ENCODE measurements at regions not wholly inside any gene's neighbourhood (a gene's known extent, or its start where the extent isn't known, plus 50 kb on each side); places are given as distances from the start of the nearest gene placed in this dataset.

DNA sequence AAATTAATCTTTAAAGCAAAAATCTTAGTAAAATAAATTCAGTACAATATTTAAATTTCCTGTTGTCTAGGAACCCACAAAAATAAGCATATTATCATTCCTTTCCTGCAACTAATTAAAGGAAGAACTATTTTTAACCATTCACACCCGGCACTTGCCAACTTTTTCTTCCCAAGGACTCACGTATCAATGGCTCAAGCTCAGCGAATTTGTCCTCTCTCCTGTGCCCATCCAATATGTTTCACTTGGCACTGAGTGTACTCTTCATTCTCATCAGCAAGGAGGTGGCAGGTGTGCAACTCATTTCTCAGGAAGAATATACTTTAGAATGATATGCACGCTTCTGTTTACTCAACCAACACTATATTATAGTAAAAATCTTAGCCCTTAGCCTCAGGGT is 419.4 kb downstream of the C6orf118 start:
- H4K20me1 ChIP-seq (ENCODE audit: insufficient read depth), result no peaks in the 10 kb centered on the region
- H3K27me3 ChIP-seq (ENCODE audit: insufficient read depth, low read depth, low read length), result no peaks in the 10 kb centered on the region
- H2AFZ ChIP-seq (ENCODE audit: low read depth, low read length), result no peak overlapping the region
- H3K9ac ChIP-seq (ENCODE audit: low read length), result no peak overlapping the region
- H3K4me3 ChIP-seq (ENCODE audit: low read length), result no peak overlapping the region
- TF ChIP-seq EP300 (conservative IDR thresholded peaks at IDR 0.05; ENCODE audit: poor library complexity, severe bottlenecking) (no peak), REST (IDR thresholded peaks at IDR 0.05; ENCODE audit: borderline replicate concordance) (no peak), MXI1 (conservative IDR thresholded peaks at IDR 0.05; ENCODE audit: poor library complexity, severe bottlenecking) (no peak), EZH2 (IDR thresholded peaks at IDR 0.05; ENCODE audit: borderline replicate concordance, insufficient read depth, low read length, poor library complexity, severe bottlenecking) (no peak), RAD21 (conservative IDR thresholded peaks at IDR 0.05) (no peak), CTCF (IDR thresholded peaks at IDR 0.05; ENCODE audit: poor library complexity, severe bottlenecking) (no peak), SMC3 (conservative IDR thresholded peaks at IDR 0.05; ENCODE audit: poor library complexity) (no peak), POLR2AphosphoS5 (IDR thresholded peaks at IDR 0.05) (no peak), TAF1 (IDR thresholded peaks at IDR 0.05; ENCODE audit: low read depth) (no peak)
- no peaks in the 10 kb centered on the region for H3K36me3 ChIP-seq (ENCODE audit: insufficient read depth, low read length)
- H3K27ac ChIP-seq (ENCODE audit: low read length), result no peak overlapping the region
- H3K79me2 ChIP-seq (replicated peaks; ENCODE audit: insufficient read depth, low read length), result no peaks in the 10 kb centered on the region
- H3K4me2 ChIP-seq (ENCODE audit: low read length), result no peak overlapping the region
- no peaks in the 10 kb centered on the region for H3K9me2 ChIP-seq (ENCODE audit: insufficient read depth, low read length)
- no peaks in the 10 kb centered on the region for H3K9me3 ChIP-seq (ENCODE audit: low read length)
- no peaks in the 10 kb centered on the region for H3F3A ChIP-seq (ENCODE audit: insufficient read depth, low read length, poor library complexity, severe bottlenecking)

DNA sequence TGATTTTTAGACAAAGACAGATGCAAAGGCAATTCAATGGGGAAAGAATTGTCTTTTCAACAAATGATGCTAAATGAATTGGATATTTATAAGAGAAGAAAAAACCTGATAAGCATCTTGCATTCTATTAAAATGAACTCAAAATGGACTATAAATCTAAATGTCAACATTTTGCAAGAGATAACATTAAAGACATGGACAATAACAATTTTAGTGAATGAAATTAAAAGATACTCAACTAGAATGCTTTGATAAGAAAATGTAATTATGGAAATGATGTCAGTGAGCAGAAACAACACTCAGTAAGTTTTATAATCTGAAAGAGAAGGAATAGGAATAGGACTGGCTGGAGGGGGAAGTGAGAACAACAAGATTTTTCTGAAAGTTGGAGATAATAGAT is 421.7 kb downstream of the C6orf118 start:
- H3F3A ChIP-seq (ENCODE audit: insufficient read depth, low read length, poor library complexity, severe bottlenecking), result no peaks in the 10 kb centered on the region
- no peak overlapping the region for H3K9ac ChIP-seq (ENCODE audit: low read length)
- no peaks in the 10 kb centered on the region for H4K20me1 ChIP-seq (ENCODE audit: insufficient read depth)
- TF ChIP-seq REST (IDR thresholded peaks at IDR 0.05; ENCODE audit: borderline replicate concordance), result no peak
- no peaks in the 10 kb centered on the region for H3K79me2 ChIP-seq (replicated peaks; ENCODE audit: insufficient read depth, low read length)
- no peak overlapping the region for H2AFZ ChIP-seq (ENCODE audit: low read depth, low read length)
- H3K9me3 ChIP-seq (ENCODE audit: low read length), result no peaks in the 10 kb centered on the region
- H3K36me3 ChIP-seq (ENCODE audit: insufficient read depth, low read length), result no peaks in the 10 kb centered on the region
- H3K4me2 ChIP-seq (ENCODE audit: low read length), result no peak overlapping the region
- H3K27me3 ChIP-seq (ENCODE audit: insufficient read depth, low read depth, low read length), result no peaks in the 10 kb centered on the region
- no peak overlapping the region for H3K27ac ChIP-seq (ENCODE audit: low read length)
- no peaks in the 10 kb centered on the region for H3K9me2 ChIP-seq (ENCODE audit: insufficient read depth, low read length)
- no peak overlapping the region for H3K4me3 ChIP-seq (ENCODE audit: low read length)

All from neural cell (in vitro differentiated cells).